ENCODE measurements at regions not wholly inside any gene's neighbourhood (a gene's known extent, or its start where the extent isn't known, plus 50 kb on each side); places are given as distances from the start of the nearest gene placed in this dataset.

DNA sequence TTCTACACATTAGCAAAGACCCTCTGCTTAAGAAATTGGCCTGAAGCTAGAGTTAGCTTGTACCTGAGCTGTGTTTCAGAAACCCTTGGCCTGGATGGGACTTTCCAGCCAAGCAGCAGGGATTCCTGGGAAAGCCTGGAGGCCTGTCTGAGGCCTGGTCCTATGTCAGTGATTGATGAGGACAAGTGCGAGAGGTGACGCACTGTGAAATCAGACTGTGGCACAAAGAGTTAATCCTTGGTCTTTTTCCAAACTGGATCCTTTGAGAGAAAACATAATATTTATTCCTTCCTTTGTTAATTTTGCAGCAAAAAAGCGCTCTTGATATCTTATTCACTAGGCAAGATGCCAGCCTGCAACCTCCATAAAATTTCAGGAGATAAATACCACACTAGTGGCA, 225.0 kb upstream of the ATP11B start:
- H3K36me3 ChIP-seq (replicated peaks in 1 of 2; ENCODE audit: insufficient read depth in 1 of 2, low read depth in 2 of 2) = no peaks in the 10 kb centered on the region
- 79 to 83% methylated on average over 3 of the region's 3 CpGs for WGBS, 2 donors
- no peak overlapping the region for H3K27ac ChIP-seq
- H3K9me3 ChIP-seq = no peaks in the 10 kb centered on the region
- H3K4me1 ChIP-seq = no peaks in the 10 kb centered on the region
- H3K27me3 ChIP-seq = no peaks in the 10 kb centered on the region
- no peak overlapping the region for H3K4me3 ChIP-seq
- ATAC-seq (no peak), DNase-seq (no peak)
- TF ChIP-seq, protein P1, sequence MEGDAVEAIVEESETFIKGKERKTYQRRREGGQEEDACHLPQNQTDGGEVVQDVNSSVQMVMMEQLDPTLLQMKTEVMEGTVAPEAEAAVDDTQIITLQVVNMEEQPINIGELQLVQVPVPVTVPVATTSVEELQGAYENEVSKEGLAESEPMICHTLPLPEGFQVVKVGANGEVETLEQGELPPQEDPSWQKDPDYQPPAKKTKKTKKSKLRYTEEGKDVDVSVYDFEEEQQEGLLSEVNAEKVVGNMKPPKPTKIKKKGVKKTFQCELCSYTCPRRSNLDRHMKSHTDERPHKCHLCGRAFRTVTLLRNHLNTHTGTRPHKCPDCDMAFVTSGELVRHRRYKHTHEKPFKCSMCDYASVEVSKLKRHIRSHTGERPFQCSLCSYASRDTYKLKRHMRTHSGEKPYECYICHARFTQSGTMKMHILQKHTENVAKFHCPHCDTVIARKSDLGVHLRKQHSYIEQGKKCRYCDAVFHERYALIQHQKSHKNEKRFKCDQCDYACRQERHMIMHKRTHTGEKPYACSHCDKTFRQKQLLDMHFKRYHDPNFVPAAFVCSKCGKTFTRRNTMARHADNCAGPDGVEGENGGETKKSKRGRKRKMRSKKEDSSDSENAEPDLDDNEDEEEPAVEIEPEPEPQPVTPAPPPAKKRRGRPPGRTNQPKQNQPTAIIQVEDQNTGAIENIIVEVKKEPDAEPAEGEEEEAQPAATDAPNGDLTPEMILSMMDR (IDR thresholded peaks at IDR 0.05) = no peak
- no peak for TF ChIP-seq POLR2A (IDR thresholded peaks at IDR 0.05)
- intact Hi-C loops (cut with DNase I) = no loop called here

DNA sequence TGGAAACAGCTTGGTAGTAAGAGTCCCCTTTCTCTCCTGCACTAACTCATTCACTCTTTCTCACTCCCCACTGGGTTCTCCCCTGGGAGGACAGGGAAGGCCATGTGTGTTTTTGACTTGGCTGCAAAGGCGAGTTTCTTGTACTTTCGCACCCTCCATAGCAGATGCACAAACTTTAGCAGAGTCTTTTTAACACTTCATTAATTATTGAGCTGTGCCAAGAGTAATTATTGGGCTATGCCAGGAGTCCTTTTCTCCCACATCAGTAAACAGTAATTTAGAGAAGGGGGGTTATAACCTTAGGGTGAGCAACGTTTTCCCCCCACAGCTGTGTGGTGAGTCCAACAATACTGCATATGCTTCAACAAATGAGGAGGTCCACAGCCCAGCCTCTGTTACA, 224.4 kb upstream of the ATP11B start:
- no peaks in the 10 kb centered on the region for H3K9me3 ChIP-seq
- H3K27me3 ChIP-seq = no peaks in the 10 kb centered on the region
- H3K36me3 ChIP-seq (replicated peaks in 1 of 2; ENCODE audit: insufficient read depth in 1 of 2, low read depth in 2 of 2) = no peaks in the 10 kb centered on the region
- intact Hi-C loops (cut with DNase I) = no loop called here
- TF ChIP-seq, protein P1 (IDR thresholded peaks at IDR 0.05) = no peak
- no peak for TF ChIP-seq POLR2A (IDR thresholded peaks at IDR 0.05)
- no peak for ATAC-seq
- WGBS, 2 donors = 60 to 66% methylated on average over 3 of the region's 3 CpGs
- no peaks in the 10 kb centered on the region for H3K4me1 ChIP-seq
- no peak overlapping the region for H3K4me3 ChIP-seq
- no peak for DNase-seq
- no peak overlapping the region for H3K27ac ChIP-seq

DNA sequence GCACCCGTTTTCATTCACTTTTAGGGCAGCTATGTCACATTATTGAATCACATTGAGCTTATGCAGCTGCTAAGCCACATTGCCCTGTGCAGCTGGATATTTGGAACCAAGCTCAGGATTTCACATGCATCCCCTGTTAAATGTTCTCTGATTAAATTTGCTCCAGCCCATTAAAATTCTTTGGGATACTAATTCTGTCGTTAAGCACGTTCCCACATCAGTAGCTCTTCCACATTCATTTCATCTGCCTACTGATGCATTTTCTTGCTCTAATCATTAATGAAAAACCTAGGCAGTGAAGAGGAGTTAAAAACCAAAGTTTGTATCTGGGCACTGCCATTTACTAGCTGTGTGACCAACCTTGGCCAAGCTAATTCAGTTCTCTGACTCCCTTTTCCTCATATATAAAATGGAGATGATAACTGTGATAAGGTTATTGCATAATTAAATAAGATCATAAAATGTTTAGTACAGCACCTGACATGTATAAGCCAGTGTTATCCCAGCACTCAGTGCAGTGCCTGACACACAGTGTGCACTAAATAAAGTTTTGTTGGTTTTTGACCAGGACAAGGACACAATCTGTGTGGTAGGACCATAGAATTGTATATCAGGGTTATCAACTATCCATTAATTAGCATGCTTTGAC, 222.2 kb upstream of the ATP11B start:
- 25 to 28% methylated on average over 3 of the region's 3 CpGs for WGBS, 2 donors
- no peaks in the 10 kb centered on the region for H3K36me3 ChIP-seq (replicated peaks in 1 of 2; ENCODE audit: insufficient read depth in 1 of 2, low read depth in 2 of 2)
- TF ChIP-seq POLR2A (IDR thresholded peaks at IDR 0.05) = no peak
- TF ChIP-seq, protein P1 (IDR thresholded peaks at IDR 0.05) = no peak
- no peak overlapping the region for H3K4me3 ChIP-seq
- H3K27me3 ChIP-seq = no peaks in the 10 kb centered on the region
- H3K4me1 ChIP-seq = no peaks in the 10 kb centered on the region
- H3K9me3 ChIP-seq = no peaks in the 10 kb centered on the region
- intact Hi-C loops (cut with DNase I) = no loop called here
- ATAC-seq (no peak), DNase-seq (no peak)
- H3K27ac ChIP-seq = no peak overlapping the region

DNA sequence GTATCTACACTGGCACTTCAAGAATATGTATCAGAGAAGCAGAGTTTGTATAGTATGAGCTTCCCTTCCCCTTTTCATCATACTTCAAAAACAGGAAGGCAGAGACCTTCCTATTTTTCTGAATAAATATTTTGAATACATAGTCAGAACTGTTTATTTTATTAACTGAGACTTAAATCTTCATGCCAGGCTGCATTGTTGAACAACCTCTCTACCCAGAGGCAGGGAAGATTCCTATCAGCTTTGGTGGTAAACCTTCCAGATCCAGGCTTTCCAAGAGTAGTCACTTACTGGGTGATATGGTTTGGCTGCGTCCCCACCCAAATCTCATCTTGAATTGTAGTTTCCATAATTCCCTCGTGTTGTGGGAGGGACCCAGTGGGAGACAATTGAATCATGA, 217.4 kb upstream of the ATP11B start:
- WGBS, 2 donors = 59 to 66% methylated on average over 2 of the region's 2 CpGs
- TF ChIP-seq, protein P1 (IDR thresholded peaks at IDR 0.05) = no peak
- TF ChIP-seq POLR2A (IDR thresholded peaks at IDR 0.05) = no peak
- no peaks in the 10 kb centered on the region for H3K4me1 ChIP-seq
- H3K36me3 ChIP-seq (replicated peaks in 1 of 2; ENCODE audit: insufficient read depth in 1 of 2, low read depth in 2 of 2) = no peaks in the 10 kb centered on the region
- intact Hi-C loops (cut with DNase I) = no loop called here
- ATAC-seq (no peak), DNase-seq (no peak)
- H3K9me3 ChIP-seq = no peaks in the 10 kb centered on the region
- H3K27me3 ChIP-seq = no peaks in the 10 kb centered on the region
- H3K4me3 ChIP-seq = no peak overlapping the region
- no peak overlapping the region for H3K27ac ChIP-seq

DNA sequence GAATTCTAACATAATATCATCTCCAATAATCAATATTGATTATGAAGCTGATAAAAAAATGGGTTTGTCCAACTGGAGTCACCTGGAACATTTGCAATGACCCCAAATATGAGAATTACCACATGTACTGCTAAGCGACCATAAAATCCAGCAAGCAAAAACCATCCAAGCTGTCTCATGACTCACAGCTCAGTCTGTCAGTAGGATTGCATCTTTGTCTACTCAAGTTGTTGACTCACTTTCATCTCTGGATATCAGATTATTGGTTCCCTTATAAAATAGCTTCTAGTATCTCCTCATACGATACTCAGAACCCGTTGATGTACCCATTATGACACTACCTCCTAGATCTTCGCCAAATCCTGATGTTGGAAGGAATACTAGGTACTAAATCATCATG, 209.8 kb upstream of the ATP11B start:
- Histone ChIP-seq H3K4me3 (no peak overlapping the region), H3K4me1 (no peaks in the 10 kb centered on the region), H3K36me3 (replicated peaks in 1 of 2; ENCODE audit: insufficient read depth in 1 of 2, low read depth in 2 of 2) (no peaks in the 10 kb centered on the region), H3K27me3 (no peaks in the 10 kb centered on the region), H3K27ac (no peak overlapping the region), H3K9me3 (no peaks in the 10 kb centered on the region)
- intact Hi-C loops (cut with DNase I) = no loop called here
- DNase-seq (no peak), ATAC-seq (no peak)
- 68 to 76% methylated on average over 4 of the region's 4 CpGs for WGBS, 2 donors
- TF ChIP-seq, protein P1 (IDR thresholded peaks at IDR 0.05) = no peak
- no peak for TF ChIP-seq POLR2A (IDR thresholded peaks at IDR 0.05)

Measured in body of pancreas (tissue), 4 donors.